IMR-90 (cell line): ENCODE measurements at regions not wholly inside any gene's neighbourhood (a gene's known extent, or its start where the extent isn't known, plus 50 kb on each side); places are given as distances from the start of the nearest gene placed in this dataset.

Experiments used
- ATAC-seq: fragments of 200-7000 bp; cut with Tn5 transposase; 2 replicates; pipeline ENCODE4 v1.9.1; 2020; ENCODE audit warnings: low read depth, mild to moderate bottlenecking, moderate library complexity
- BruUV-seq: library from RNA; stranded (reverse); fragments of 400-500 nt; replicated peaks from 2 replicates; lab custom pipeline; 2021; lab: Mats Ljungman, UMichigan
- CTCF ChIA-PET: fragments of 300-600 bp; formaldehyde crosslinking; extraction: SDS; loops from one replicate; lab custom pipeline; 2021; ENCODE audit warnings: antibody characterized with exemption; lab: Yijun Ruan, JAX
- POLR2A ChIA-PET: fragments of 300-600 bp; sonication (Branson Sonifier 250); formaldehyde crosslinking; loops from one replicate; lab custom pipeline; 2022; ENCODE audit warnings: antibody characterized with exemption; ENCODE audit not compliant: unreplicated experiment; lab: Charles Lee
- DNase-seq: peaks from one replicate; pipeline ENCODE4 v3.0.0; 2013
- H2AFZ ChIP-seq: replicated peaks from 2 replicates; pipeline ENCODE3; 2013; ENCODE audit warnings: low read length, mild to moderate bottlenecking; ENCODE audit not compliant: poor library complexity
- H2AK5ac ChIP-seq: 2 replicates; pipeline ENCODE4 v1.6.1; 2013; ENCODE audit warnings: low read depth, low read length, inconsistent platforms
- H2AK9ac ChIP-seq: replicated peaks from 2 replicates; pipeline ENCODE3; 2013; ENCODE audit warnings: mild to moderate bottlenecking, low read depth, low read length, moderate library complexity; ENCODE audit not compliant: poor library complexity
- H2BK120ac ChIP-seq: 2 replicates; pipeline ENCODE4 v1.6.1; 2013; ENCODE audit warnings: low read depth, low read length, inconsistent platforms
- H2BK15ac ChIP-seq: 3 replicates; pipeline ENCODE4 v1.6.1; 2013; ENCODE audit warnings: low read depth, low read length, inconsistent platforms
- H2BK20ac ChIP-seq: 2 replicates; pipeline ENCODE4 v1.6.1; 2013; ENCODE audit warnings: low read depth, mild to moderate bottlenecking, inconsistent platforms, low read length, moderate library complexity
- H2BK5ac ChIP-seq: 2 replicates; pipeline ENCODE4 v1.6.1; 2013; ENCODE audit warnings: mild to moderate bottlenecking, low read depth, low read length, inconsistent platforms; ENCODE audit not compliant: poor library complexity, severe bottlenecking
- H3K14ac ChIP-seq: replicated peaks from 2 replicates; pipeline ENCODE4 v1.6.1; 2013; ENCODE audit warnings: low read depth, low read length, inconsistent platforms
- H3K18ac ChIP-seq: 2 replicates; pipeline ENCODE4 v1.6.1; 2013; ENCODE audit warnings: low read depth, low read length, control low read depth
- H3K23ac ChIP-seq: 2 replicates; pipeline ENCODE4 v1.6.1; 2013; ENCODE audit warnings: low read depth, low read length, inconsistent platforms
- H3K27ac ChIP-seq: 2 replicates; pipeline ENCODE4 v1.5.1; 2013; ENCODE audit warnings: mild to moderate bottlenecking, control low read depth, low read length; ENCODE audit not compliant: insufficient read depth
- H3K27me3 ChIP-seq: 2 replicates; pipeline ENCODE4 v1.6.1; 2013; ENCODE audit warnings: low read length; ENCODE audit not compliant: control insufficient read depth, insufficient read depth
- H3K36me3 ChIP-seq: 2 replicates; pipeline ENCODE4 v1.6.1; 2013; ENCODE audit warnings: low read length, mixed read lengths; ENCODE audit not compliant: control insufficient read depth, insufficient read depth
- H3K4ac ChIP-seq: 2 replicates; pipeline ENCODE4 v1.6.1; 2013; ENCODE audit warnings: low read depth, low read length, inconsistent platforms
- H3K4me1 ChIP-seq: 2 replicates; pipeline ENCODE4 v1.6.1; 2013; ENCODE audit warnings: low read length, mixed read lengths; ENCODE audit not compliant: control insufficient read depth, insufficient read depth
- H3K4me2 ChIP-seq: 2 replicates; pipeline ENCODE4 v1.6.1; 2013; ENCODE audit warnings: low read depth, mild to moderate bottlenecking, control low read depth, low read length, moderate library complexity
- H3K4me3 ChIP-seq: 2 replicates; pipeline ENCODE4 v1.5.1; 2013; ENCODE audit warnings: low read depth, mild to moderate bottlenecking, control low read depth, low read length, moderate library complexity; ENCODE audit not compliant: insufficient read depth
- H3K56ac ChIP-seq: 2 replicates; pipeline ENCODE4 v1.6.1; 2013; ENCODE audit warnings: low read length, inconsistent platforms; ENCODE audit not compliant: insufficient read depth; ENCODE audit errors: extremely low read depth
- H3K79me1 ChIP-seq, 2 experiments: 2 replicates each; pipeline ENCODE4 v1.6.1; 2013; ENCODE audit warnings: low read length in 2 of 2, inconsistent platforms in 1 of 2, low read depth in 1 of 2
- H3K9ac ChIP-seq: 2 replicates; pipeline ENCODE4 v1.6.1; 2013; ENCODE audit warnings: low read depth, low read length, control low read depth
- H3K9me1 ChIP-seq: 2 replicates; pipeline ENCODE4 v1.6.1; 2013; ENCODE audit warnings: low read length, inconsistent platforms; ENCODE audit not compliant: insufficient read depth
- H3K9me3 ChIP-seq: 2 replicates; pipeline ENCODE4 v1.6.1; 2013; ENCODE audit warnings: low read length; ENCODE audit not compliant: control insufficient read depth, insufficient read depth
- H4K20me1 ChIP-seq: 2 replicates; pipeline ENCODE4 v1.6.1; 2013; ENCODE audit warnings: low read length, inconsistent platforms; ENCODE audit not compliant: insufficient read depth
- H4K5ac ChIP-seq: 2 replicates; pipeline ENCODE4 v1.6.1; 2013; ENCODE audit warnings: mild to moderate bottlenecking, low read depth, low read length, control low read depth
- H4K8ac ChIP-seq, 2 experiments: 2 replicates each; pipeline ENCODE4 v1.6.1; 2013; ENCODE audit warnings: low read depth in 2 of 2, low read length in 2 of 2, control low read depth in 1 of 2, inconsistent platforms in 1 of 2
- H4K91ac ChIP-seq: 2 replicates; pipeline ENCODE4 v1.6.1; 2013; ENCODE audit warnings: low read depth, low read length, inconsistent platforms; ENCODE audit not compliant: insufficient read depth
- BHLHE40 ChIP-seq: fragments of 150-350 bp; IDR thresholded peaks from 2 replicates; pipeline ENCODE4 v1.6.1; 2016; ENCODE audit warnings: mild to moderate bottlenecking, low read depth, low read length
- CEBPB ChIP-seq: IDR thresholded peaks from 2 replicates; pipeline ENCODE4 v1.6.1; 2012; ENCODE audit warnings: low read depth, low read length, improper control_type of control experiment
- CHD1 ChIP-seq: IDR thresholded peaks from 2 replicates; pipeline ENCODE4 v1.6.1; 2012; ENCODE audit warnings: low read depth, low read length, improper control_type of control experiment
- CTCF ChIP-seq: conservative IDR thresholded peaks from 2 replicates; pipeline ENCODE4 v1.5.1; 2012; ENCODE audit warnings: mild to moderate bottlenecking, low read depth, low read length, improper control_type of control experiment
- ELK1 ChIP-seq: fragments of 150-350 bp; IDR thresholded peaks from 2 replicates; pipeline ENCODE4 v1.6.1; 2016; ENCODE audit warnings: low read depth, mild to moderate bottlenecking, low read length, moderate library complexity, borderline replicate concordance
- FOS ChIP-seq: fragments of 150-350 bp; IDR thresholded peaks from 2 replicates; pipeline ENCODE4 v1.6.1; 2016; ENCODE audit warnings: low read depth, low read length
- MAFK ChIP-seq: IDR thresholded peaks from 2 replicates; pipeline ENCODE4 v1.6.1; 2012; ENCODE audit warnings: low read depth, low read length, improper control_type of control experiment
- MAZ ChIP-seq: IDR thresholded peaks from 2 replicates; pipeline ENCODE4 v1.6.1; 2012; ENCODE audit warnings: low read depth, mild to moderate bottlenecking, low read length, improper control_type of control experiment, moderate library complexity, borderline replicate concordance
- MXI1 ChIP-seq: IDR thresholded peaks from 2 replicates; pipeline ENCODE4 v1.6.1; 2012; ENCODE audit warnings: low read depth, mild to moderate bottlenecking, low read length, moderate library complexity, borderline replicate concordance
- NFE2L2 ChIP-seq: fragments of 150-350 bp; IDR thresholded peaks from 2 replicates; pipeline ENCODE4 v1.6.1; 2016; ENCODE audit warnings: low read depth, mild to moderate bottlenecking, low read length
- POLR2A ChIP-seq: IDR thresholded peaks from 2 replicates; pipeline ENCODE4 v1.6.1; 2012; ENCODE audit warnings: mild to moderate bottlenecking, low read depth, low read length
- RAD21 ChIP-seq: IDR thresholded peaks from 2 replicates; pipeline ENCODE4 v1.6.1; 2012; ENCODE audit warnings: low read length, improper control_type of control experiment
- RCOR1 ChIP-seq: IDR thresholded peaks from 2 replicates; pipeline ENCODE4 v1.6.1; 2012; ENCODE audit warnings: mild to moderate bottlenecking, low read length, improper control_type of control experiment; ENCODE audit not compliant: insufficient replicate concordance
- RFX5 ChIP-seq: IDR thresholded peaks from 2 replicates; pipeline ENCODE4 v1.8.0; 2012; ENCODE audit warnings: low read depth, mild to moderate bottlenecking, low read length, moderate library complexity
- SMC3 ChIP-seq: fragments of 150-350 bp; IDR thresholded peaks from 2 replicates; pipeline ENCODE4 v1.6.1; 2016; ENCODE audit warnings: low read depth, mild to moderate bottlenecking, antibody characterized with exemption, low read length, moderate library complexity
- USF2 ChIP-seq: fragments of 150-350 bp; IDR thresholded peaks from 2 replicates; pipeline ENCODE4 v1.6.1; 2017; ENCODE audit warnings: mild to moderate bottlenecking, antibody characterized with exemption, low read length, low read depth
- dilution Hi-C: fragments of 300-500 bp; cut with HindIII; formaldehyde crosslinking; loops from one replicate; pipeline ENCODE4 v1.14.3; 2018; ENCODE audit warnings: low sequenced_read_pairs; ENCODE audit not compliant: unreplicated experiment
- in situ Hi-C: fragments of 300-500 bp; cut with MboI; formaldehyde crosslinking; loops from 3 replicates; pipeline ENCODE4 v1.14.3; 2019; ENCODE audit warnings: low sequenced_read_pairs, inconsistent platforms, mixed read lengths
- intact Hi-C: fragments of 100-400 bp; cut with micrococcal nuclease; formaldehyde crosslinking; loops from 2 replicates; pipeline ENCODE4 v1.10.0; 2022

GRCh38 chr6:150723345-150723658 lies 123.6 kb downstream of the PLEKHG1 start:
- BruUV-seq = no TSS peak
- no peak overlapping the region for H3K4me2 ChIP-seq
- no peaks in the 10 kb centered on the region for H3K9me3 ChIP-seq
- ChIA-PET POLR2A (no interaction called here), CTCF (no interaction called here)
- H2AK5ac ChIP-seq = no peak overlapping the region
- H3K27ac ChIP-seq = no peak overlapping the region; the same call in 1 of the 2 replicates
- H3K4ac ChIP-seq = no peak overlapping the region
- DNase-seq (no peak), ATAC-seq (no peak)
- H3K79me1 ChIP-seq = no peaks in the 10 kb centered on the region
- H3K56ac ChIP-seq = no peak overlapping the region
- no peak overlapping the region for H2AK9ac ChIP-seq
- no peak overlapping the region for H3K23ac ChIP-seq
- no peaks in the 10 kb centered on the region; the same call in 1 of the 2 replicates for H3K4me1 ChIP-seq
- TF ChIP-seq FOS (no peak), MAFK (no peak), POLR2A (no peak), SMC3 (no peak), MAZ (no peak), CHD1 (no peak), CTCF (no peak), RCOR1 (no peak), MXI1 (no peak), BHLHE40 (no peak), RFX5 (no peak), RAD21 (no peak), CEBPB (no peak), USF2 (no peak), ELK1 (no peak), NFE2L2 (no peak)
- intact Hi-C loops = no loop called here
- H2BK15ac ChIP-seq = no peak overlapping the region
- no peak overlapping the region for H2AFZ ChIP-seq
- H3K18ac ChIP-seq = no peak overlapping the region
- H3K27me3 ChIP-seq = no peaks in the 10 kb centered on the region; the same call in 1 of the 2 replicates
- no peaks in the 10 kb centered on the region for H3K36me3 ChIP-seq
- no peak overlapping the region for H2BK20ac ChIP-seq
- dilution Hi-C loops = no loop called here
- H2BK120ac ChIP-seq = no peak overlapping the region
- no peaks in the 10 kb centered on the region for H3K9me1 ChIP-seq
- H3K4me3 ChIP-seq = no peak overlapping the region
- no peak overlapping the region for H4K8ac ChIP-seq
- H4K5ac ChIP-seq = no peak overlapping the region
- in situ Hi-C loops = no loop called here
- H4K91ac ChIP-seq = no peak overlapping the region
- H3K9ac ChIP-seq = no peak overlapping the region
- no peaks in the 10 kb centered on the region for H4K20me1 ChIP-seq
- no peak overlapping the region for H2BK5ac ChIP-seq
- H3K14ac ChIP-seq = no peak overlapping the region
